Panc1 (cell line): ENCODE measurements at regions not wholly inside any gene's neighbourhood (a gene's known extent, or its start where the extent isn't known, plus 50 kb on each side); places are given as distances from the start of the nearest gene placed in this dataset.

Source experiments
- POLR2AphosphoS5 ChIP-seq: IDR thresholded peaks from 2 replicates; pipeline ENCODE4 v1.6.1; 2012; ENCODE audit warnings: mild to moderate bottlenecking, low read depth, low read length, moderate library complexity
- TF ChIP-seq, protein P1 (sequence below): fragments of 450-650 bp; IDR thresholded peaks from 2 replicates; pipeline ENCODE4 v1.5.1; 2017; ENCODE audit warnings: mild to moderate bottlenecking

DNA sequence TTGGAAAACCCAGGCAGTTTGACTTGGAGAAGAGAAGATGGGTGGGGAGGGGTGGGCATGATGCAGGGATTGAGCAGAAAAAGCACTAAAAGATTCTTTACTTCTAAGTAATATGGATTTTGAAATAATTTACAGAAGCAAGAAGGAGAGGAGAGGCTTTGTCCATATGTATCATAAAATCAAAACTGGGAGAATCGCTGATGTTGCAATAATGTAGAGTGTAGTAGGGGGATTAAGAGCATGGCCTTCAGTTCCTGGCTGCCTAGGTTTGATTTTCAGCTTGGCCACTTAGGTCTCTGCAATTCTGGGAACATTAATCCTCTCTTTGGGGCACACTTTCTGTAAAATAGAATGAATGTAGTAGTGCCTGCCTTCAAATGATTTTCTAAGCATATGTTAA lies 1760.4 kb upstream of the CELF4 start:
- TF ChIP-seq, protein P1, sequence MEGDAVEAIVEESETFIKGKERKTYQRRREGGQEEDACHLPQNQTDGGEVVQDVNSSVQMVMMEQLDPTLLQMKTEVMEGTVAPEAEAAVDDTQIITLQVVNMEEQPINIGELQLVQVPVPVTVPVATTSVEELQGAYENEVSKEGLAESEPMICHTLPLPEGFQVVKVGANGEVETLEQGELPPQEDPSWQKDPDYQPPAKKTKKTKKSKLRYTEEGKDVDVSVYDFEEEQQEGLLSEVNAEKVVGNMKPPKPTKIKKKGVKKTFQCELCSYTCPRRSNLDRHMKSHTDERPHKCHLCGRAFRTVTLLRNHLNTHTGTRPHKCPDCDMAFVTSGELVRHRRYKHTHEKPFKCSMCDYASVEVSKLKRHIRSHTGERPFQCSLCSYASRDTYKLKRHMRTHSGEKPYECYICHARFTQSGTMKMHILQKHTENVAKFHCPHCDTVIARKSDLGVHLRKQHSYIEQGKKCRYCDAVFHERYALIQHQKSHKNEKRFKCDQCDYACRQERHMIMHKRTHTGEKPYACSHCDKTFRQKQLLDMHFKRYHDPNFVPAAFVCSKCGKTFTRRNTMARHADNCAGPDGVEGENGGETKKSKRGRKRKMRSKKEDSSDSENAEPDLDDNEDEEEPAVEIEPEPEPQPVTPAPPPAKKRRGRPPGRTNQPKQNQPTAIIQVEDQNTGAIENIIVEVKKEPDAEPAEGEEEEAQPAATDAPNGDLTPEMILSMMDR = no peak
- TF ChIP-seq POLR2AphosphoS5 = no peak
